Body of pancreas (tissue), 4 donors: ENCODE measurements at regions not wholly inside any gene's neighbourhood (a gene's known extent, or its start where the extent isn't known, plus 50 kb on each side); places are given as distances from the start of the nearest gene placed in this dataset.
"Not testable (repeated sequence)": the region's sequence is repeated elsewhere in the genome, so short reads cannot be mapped to it uniquely, and the experiment has no call there.

Source experiments
- ATAC-seq: fragments of 150-250 bp; one replicate; pipeline ENCODE4 v1.9.1; 2016
- DNase-seq, 4 donors: peaks; one replicate each; pipeline ENCODE4 v3.0.0-alpha.2; 2019
- H3K27ac ChIP-seq, 4 donors: fragments of 200-600 bp; sonication (generic); 1 replicate in 3 of 4; 2 replicates in 1 of 4; pipeline versions ENCODE4 v1.5.1 to v1.6.1; 2016 to 2019; ENCODE audit warnings: mild to moderate bottlenecking in 1 of 4, mixed read lengths in 1 of 4, moderate library complexity in 1 of 4
- H3K27me3 ChIP-seq, 2 donors: fragments of 200-600 bp; sonication (generic); one replicate each; pipeline ENCODE4 v1.6.0; 2016; ENCODE audit warnings: mild to moderate bottlenecking in 1 of 2
- H3K36me3 ChIP-seq, 2 donors: fragments of 200-600 bp; sonication (generic); replicated peaks in 1 of 2; 2 replicates each; pipeline ENCODE4 v1.5.1; 2016; ENCODE audit warnings: low read depth in 2 of 2; ENCODE audit not compliant: insufficient read depth in 1 of 2
- H3K4me1 ChIP-seq: fragments of 200-600 bp; sonication (generic); one replicate; pipeline ENCODE4 v1.6.0; 2016
- H3K4me3 ChIP-seq, 2 donors: fragments of 200-600 bp; sonication (generic); 1 replicate in 1 of 2; 2 replicates in 1 of 2; pipeline ENCODE4 v1.5.1; 2016 to 2019
- H3K9me3 ChIP-seq, 3 donors: fragments of 200-600 bp; sonication (generic); 1 replicate in 2 of 3; 2 replicates in 1 of 3; pipeline ENCODE4 v1.5.1; 2016
- POLR2A ChIP-seq, 3 donors: fragments of 450-650 bp; IDR thresholded peaks; one replicate each; pipeline ENCODE4 v1.6.1; 2016; ENCODE audit warnings: antibody characterized with exemption in 3 of 3, mild to moderate bottlenecking in 2 of 3
- WGBS, 2 donors: methylation state at CpG; one replicate each; pipeline ENCODE4 v1.1.5; 2017; 5-methylcytosine and 5-hydroxymethylcytosine counted together
- intact Hi-C: fragments of 100-400 bp; cut with DNase I; formaldehyde crosslinking; loops from one replicate; pipeline ENCODE4 v1.15.1; 2023
- TF ChIP-seq, protein P1 (sequence below), 7 experiments: fragments of 450-650 bp in 4 of 7; fragments of 200-600 bp in 3 of 7; sonication (generic) in 3 of 7; IDR thresholded peaks; one replicate each; pipeline ENCODE4 v1.5.1; 2016 to 2019; ENCODE audit warnings: antibody characterized with exemption in 7 of 7

DNA sequence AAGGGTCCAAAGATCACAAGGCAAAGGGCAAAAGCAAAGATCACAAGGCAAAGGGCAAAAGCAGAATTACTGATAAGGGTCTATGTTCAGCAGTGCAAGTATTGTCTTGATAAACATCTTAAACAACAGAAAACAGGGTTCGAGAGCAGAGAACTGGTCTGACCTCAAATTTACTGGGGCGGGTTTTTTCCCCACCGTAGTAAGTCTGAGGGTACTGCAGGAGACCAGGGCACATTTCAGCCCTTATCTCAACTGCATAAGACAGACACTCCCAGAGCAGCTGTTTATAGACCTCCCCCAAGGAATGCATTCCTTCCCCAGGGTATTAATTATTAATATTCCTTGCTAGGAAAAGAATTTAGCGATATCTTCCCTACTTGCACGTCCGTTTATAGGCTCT lies 61.3 kb downstream of the ZNF860 start:
- intact Hi-C loops, DNase-seq, H3K27me3 ChIP-seq, H3K36me3 ChIP-seq, H3K27ac ChIP-seq, ATAC-seq, H3K4me3 ChIP-seq: not testable (repeated sequence)
- H3K4me1 ChIP-seq = peaks cover 32% of the 10 kb centered on the region
- 80 to 84% methylated on average over 6 of the region's 6 CpGs for WGBS, 2 donors
- peaks cover 0 to 12% (median 0%) of the 10 kb centered on the region in 3 donors for H3K9me3 ChIP-seq

GRCh38 chr3:32045091-32045915 lies 61.1 kb upstream of the GPD1L start:
- no peaks in the 10 kb centered on the region for H3K27me3 ChIP-seq
- H3K27ac ChIP-seq = peak overlapping the region; percentile 74 to 89 (median 84)
- no peaks in the 10 kb centered on the region for H3K36me3 ChIP-seq
- H3K4me3 ChIP-seq = no peak overlapping the region
- TF ChIP-seq POLR2A (IDR thresholded peaks at IDR 0.05) = peak in 1 of 3 donors; percentile 23
- TF ChIP-seq, protein P1, sequence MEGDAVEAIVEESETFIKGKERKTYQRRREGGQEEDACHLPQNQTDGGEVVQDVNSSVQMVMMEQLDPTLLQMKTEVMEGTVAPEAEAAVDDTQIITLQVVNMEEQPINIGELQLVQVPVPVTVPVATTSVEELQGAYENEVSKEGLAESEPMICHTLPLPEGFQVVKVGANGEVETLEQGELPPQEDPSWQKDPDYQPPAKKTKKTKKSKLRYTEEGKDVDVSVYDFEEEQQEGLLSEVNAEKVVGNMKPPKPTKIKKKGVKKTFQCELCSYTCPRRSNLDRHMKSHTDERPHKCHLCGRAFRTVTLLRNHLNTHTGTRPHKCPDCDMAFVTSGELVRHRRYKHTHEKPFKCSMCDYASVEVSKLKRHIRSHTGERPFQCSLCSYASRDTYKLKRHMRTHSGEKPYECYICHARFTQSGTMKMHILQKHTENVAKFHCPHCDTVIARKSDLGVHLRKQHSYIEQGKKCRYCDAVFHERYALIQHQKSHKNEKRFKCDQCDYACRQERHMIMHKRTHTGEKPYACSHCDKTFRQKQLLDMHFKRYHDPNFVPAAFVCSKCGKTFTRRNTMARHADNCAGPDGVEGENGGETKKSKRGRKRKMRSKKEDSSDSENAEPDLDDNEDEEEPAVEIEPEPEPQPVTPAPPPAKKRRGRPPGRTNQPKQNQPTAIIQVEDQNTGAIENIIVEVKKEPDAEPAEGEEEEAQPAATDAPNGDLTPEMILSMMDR (IDR thresholded peaks at IDR 0.05) = peak in 4 of 7 experiments; percentile 41 to 50 (median 43)
- ATAC-seq = peak; percentile 98
- intact Hi-C loops = no loop called here
- WGBS, 2 donors = 8 to 14% methylated on average over 5 of the region's 5 CpGs
- DNase-seq = peak; percentile 73 to 91 (median 80)
- peaks cover 0 to 12% (median 0%) of the 10 kb centered on the region in 3 donors for H3K9me3 ChIP-seq
- peaks cover 37% of the 10 kb centered on the region for H3K4me1 ChIP-seq

- H3K4me1 ChIP-seq = peaks cover 38% of the 10 kb centered on the region
- H3K4me3 ChIP-seq = no peak overlapping the region
- ATAC-seq (no peak), DNase-seq (no peak)
- no peaks in the 10 kb centered on the region for H3K36me3 ChIP-seq
- WGBS, 2 donors = 97 to 100% methylated on average over 1 of the region's 1 CpG
- peak overlapping the region; percentile 74 to 89 (median 84) for H3K27ac ChIP-seq
- intact Hi-C loops = no loop called here
- no peaks in the 10 kb centered on the region for H3K27me3 ChIP-seq
- TF ChIP-seq, protein P1 (IDR thresholded peaks at IDR 0.05) = no peak
- TF ChIP-seq POLR2A (IDR thresholded peaks at IDR 0.05) = no peak
- H3K9me3 ChIP-seq = peaks cover 0 to 12% (median 0%) of the 10 kb centered on the region in 3 donors
Observed at GRCh38 chr3:32046102-32046501, 60.3 kb upstream of the GPD1L start.

GRCh38 chr3:32048487-32049182 lies 57.8 kb upstream of the GPD1L start:
- no peak overlapping the region for H3K27ac ChIP-seq
- H3K36me3 ChIP-seq = no peaks in the 10 kb centered on the region
- no peak for ATAC-seq
- peaks cover 31% of the 10 kb centered on the region for H3K4me1 ChIP-seq
- no peak for TF ChIP-seq POLR2A (IDR thresholded peaks at IDR 0.05)
- TF ChIP-seq, protein P1 (IDR thresholded peaks at IDR 0.05) = no peak
- no peak overlapping the region for H3K4me3 ChIP-seq
- DNase-seq = no peak
- H3K9me3 ChIP-seq = no peaks in the 10 kb centered on the region
- no peaks in the 10 kb centered on the region for H3K27me3 ChIP-seq
- intact Hi-C loops = no loop called here
- 97% methylated on average over 4 of the region's 4 CpGs for WGBS, 2 donors

GRCh38 chr3:32049916-32050315 lies 56.5 kb upstream of the GPD1L start:
- ATAC-seq (no peak), DNase-seq (no peak)
- Histone ChIP-seq H3K27ac (no peak overlapping the region), H3K9me3 (no peaks in the 10 kb centered on the region), H3K4me1 (peaks cover 25% of the 10 kb centered on the region), H3K36me3 (no peaks in the 10 kb centered on the region), H3K4me3 (no peak overlapping the region), H3K27me3 (no peaks in the 10 kb centered on the region)
- 61 to 73% methylated on average over 1 of the region's 1 CpG for WGBS, 2 donors
- TF ChIP-seq, protein P1 (IDR thresholded peaks at IDR 0.05) = no peak
- TF ChIP-seq POLR2A (IDR thresholded peaks at IDR 0.05) = no peak
- intact Hi-C loops = no loop called here

GRCh38 chr3:32052230-32052629 lies 54.2 kb upstream of the GPD1L start:
- 21 to 41% methylated on average over 2 of the region's 2 CpGs for WGBS, 2 donors
- DNase-seq, ATAC-seq, H3K4me3 ChIP-seq, H3K4me1 ChIP-seq, H3K27ac ChIP-seq, H3K9me3 ChIP-seq, H3K27me3 ChIP-seq, intact Hi-C loops, H3K36me3 ChIP-seq: not testable (repeated sequence)

- not testable (repeated sequence) for H3K27ac ChIP-seq, H3K36me3 ChIP-seq, DNase-seq
Observed at GRCh38 chr3:32052851-32053250, 53.6 kb upstream of the GPD1L start.

More at GRCh38 chr3:32052851-32053250, 53.6 kb upstream of the GPD1L start:
- H3K27me3 ChIP-seq, H3K9me3 ChIP-seq, H3K4me1 ChIP-seq, ATAC-seq, H3K4me3 ChIP-seq, intact Hi-C loops: not testable (repeated sequence)
- 68 to 81% methylated on average over 5 of the region's 5 CpGs for WGBS, 2 donors
